ENCODE measurements at regions not wholly inside any gene's neighbourhood (a gene's known extent, or its start where the extent isn't known, plus 50 kb on each side); places are given as distances from the start of the nearest gene placed in this dataset.

- ATAC-seq, result peak; percentile 89
- intact Hi-C loops (cut with DNase I, micrococcal nuclease), result no loop called here
- no peak for DNase-seq
Measured at GRCh38 chr9:18159254-18159653, 314.7 kb upstream of the ADAMTSL1 start.

- peak; percentile 57 for ATAC-seq
- peak in 1 of 2 donors; percentile 16 for DNase-seq
- intact Hi-C loops (cut with DNase I, micrococcal nuclease), result no loop called here
Measured at GRCh38 chr9:18163146-18163545, 310.8 kb upstream of the ADAMTSL1 start.

- intact Hi-C loops (cut with DNase I, micrococcal nuclease), result no loop called here
- no peak for DNase-seq
- no peak for ATAC-seq
Measured at GRCh38 chr9:18167733-18168132, 306.2 kb upstream of the ADAMTSL1 start.

GRCh38 chr9:18173923-18174322, 300.0 kb upstream of the ADAMTSL1 start:
- DNase-seq (no peak), ATAC-seq (no peak)
- intact Hi-C loops (cut with DNase I, micrococcal nuclease), result no loop called here

- DNase-seq (peak; percentile 33 to 46), ATAC-seq (peak; percentile 74)
- intact Hi-C loops (cut with DNase I, micrococcal nuclease), result no loop called here
Measured at GRCh38 chr9:18182636-18183035, 291.3 kb upstream of the ADAMTSL1 start.

- ATAC-seq (peak; percentile 90), DNase-seq (no peak)
- intact Hi-C loops (cut with DNase I, micrococcal nuclease), result no loop called here
Measured at GRCh38 chr9:18183974-18184373, 290.0 kb upstream of the ADAMTSL1 start.

GRCh38 chr9:18184401-18184800, 289.6 kb upstream of the ADAMTSL1 start:
- intact Hi-C loops (cut with DNase I, micrococcal nuclease), result no loop called here
- no peak for DNase-seq
- no peak for ATAC-seq

- intact Hi-C loops (cut with DNase I, micrococcal nuclease), result no loop called here
- peak; percentile 13 to 54 for DNase-seq
- ATAC-seq, result peak; percentile 80
Measured at GRCh38 chr9:18185196-18185595, 288.8 kb upstream of the ADAMTSL1 start.

- intact Hi-C loops (cut with DNase I, micrococcal nuclease), result no loop called here
- ATAC-seq (no peak), DNase-seq (no peak)
Measured at GRCh38 chr9:18188971-18189370, 285.0 kb upstream of the ADAMTSL1 start.

- no peak for DNase-seq
- ATAC-seq, result no peak
- intact Hi-C loops (cut with DNase I, micrococcal nuclease), result no loop called here
Measured at GRCh38 chr9:18189871-18190670, 283.9 kb upstream of the ADAMTSL1 start.

- DNase-seq, result no peak
- intact Hi-C loops (cut with DNase I, micrococcal nuclease), result no loop called here
- ATAC-seq, result no peak
Measured at GRCh38 chr9:18190671-18191374, 283.1 kb upstream of the ADAMTSL1 start.

- intact Hi-C loops (cut with DNase I, micrococcal nuclease), result no loop called here
Measured at GRCh38 chr9:18194316-18194715, 279.6 kb upstream of the ADAMTSL1 start.

GRCh38 chr9:18195223-18195622, 278.7 kb upstream of the ADAMTSL1 start:
- no peak for DNase-seq
- peak; percentile 86 for ATAC-seq
- intact Hi-C loops (cut with DNase I, micrococcal nuclease), result no loop called here

More at GRCh38 chr9:18194316-18194715, 279.6 kb upstream of the ADAMTSL1 start:
- DNase-seq (no peak), ATAC-seq (no peak)

- ATAC-seq (peak; percentile 85), DNase-seq (no peak)
- intact Hi-C loops (cut with DNase I, micrococcal nuclease), result loop anchor here (5.0 to 10.0 kb wide), 2 partner anchors 138 to 391 kb away; no protein-coding TSS in a partner anchor
Measured at GRCh38 chr9:18202924-18203323, 271.0 kb upstream of the ADAMTSL1 start.

- no peak for DNase-seq
- intact Hi-C loops (cut with DNase I, micrococcal nuclease), result loop anchor here in 1 of 2 donors (2.0 to 10.0 kb wide), 3 partner anchors 143 to 675 kb away; no protein-coding TSS in a partner anchor
Measured at GRCh38 chr9:18207735-18208134, 266.2 kb upstream of the ADAMTSL1 start.

GRCh38 chr9:18208166-18209059, 265.5 kb upstream of the ADAMTSL1 start:
- intact Hi-C loops (cut with DNase I, micrococcal nuclease), result loop anchor here in 1 of 2 donors (2.0 to 10.0 kb wide), 3 partner anchors 144 to 676 kb away; no protein-coding TSS in a partner anchor
- DNase-seq (peak; percentile 71 to 76), ATAC-seq (peak; percentile 86)

More at GRCh38 chr9:18207735-18208134, 266.2 kb upstream of the ADAMTSL1 start:
- no peak for ATAC-seq

GRCh38 chr9:18215626-18216025, 258.3 kb upstream of the ADAMTSL1 start:
- intact Hi-C loops (cut with DNase I, micrococcal nuclease), result no loop called here
- DNase-seq (no peak), ATAC-seq (no peak)

GRCh38 chr9:18216376-18216775, 257.6 kb upstream of the ADAMTSL1 start:
- intact Hi-C loops (cut with DNase I, micrococcal nuclease), result no loop called here

GRCh38 chr9:18228101-18228500, 245.9 kb upstream of the ADAMTSL1 start:
- intact Hi-C loops (cut with DNase I, micrococcal nuclease), result no loop called here
- ATAC-seq, result no peak
- no peak for DNase-seq

More at GRCh38 chr9:18216376-18216775, 257.6 kb upstream of the ADAMTSL1 start:
- DNase-seq (no peak), ATAC-seq (no peak)

Measured in left colon (tissue), 2 donors.